ENCODE measurements at regions not wholly inside any gene's neighbourhood (a gene's known extent, or its start where the extent isn't known, plus 50 kb on each side); places are given as distances from the start of the nearest gene placed in this dataset.

- no peak overlapping the region for H3K4me3 ChIP-seq (ENCODE audit: low read depth, low read length)
- DNase-seq (ENCODE audit: low read depth), result no peak
- TF ChIP-seq MYC (IDR thresholded peaks at IDR 0.05; ENCODE audit: low read depth, low read length), result no peak
- TF ChIP-seq, protein P1, sequence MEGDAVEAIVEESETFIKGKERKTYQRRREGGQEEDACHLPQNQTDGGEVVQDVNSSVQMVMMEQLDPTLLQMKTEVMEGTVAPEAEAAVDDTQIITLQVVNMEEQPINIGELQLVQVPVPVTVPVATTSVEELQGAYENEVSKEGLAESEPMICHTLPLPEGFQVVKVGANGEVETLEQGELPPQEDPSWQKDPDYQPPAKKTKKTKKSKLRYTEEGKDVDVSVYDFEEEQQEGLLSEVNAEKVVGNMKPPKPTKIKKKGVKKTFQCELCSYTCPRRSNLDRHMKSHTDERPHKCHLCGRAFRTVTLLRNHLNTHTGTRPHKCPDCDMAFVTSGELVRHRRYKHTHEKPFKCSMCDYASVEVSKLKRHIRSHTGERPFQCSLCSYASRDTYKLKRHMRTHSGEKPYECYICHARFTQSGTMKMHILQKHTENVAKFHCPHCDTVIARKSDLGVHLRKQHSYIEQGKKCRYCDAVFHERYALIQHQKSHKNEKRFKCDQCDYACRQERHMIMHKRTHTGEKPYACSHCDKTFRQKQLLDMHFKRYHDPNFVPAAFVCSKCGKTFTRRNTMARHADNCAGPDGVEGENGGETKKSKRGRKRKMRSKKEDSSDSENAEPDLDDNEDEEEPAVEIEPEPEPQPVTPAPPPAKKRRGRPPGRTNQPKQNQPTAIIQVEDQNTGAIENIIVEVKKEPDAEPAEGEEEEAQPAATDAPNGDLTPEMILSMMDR (IDR thresholded peaks at IDR 0.05; ENCODE audit: low read depth, low read length), result no peak
- no peak for TF ChIP-seq POLR2A (IDR thresholded peaks at IDR 0.05; ENCODE audit: extremely low read depth, insufficient read length)
- TF ChIP-seq, protein P2, sequence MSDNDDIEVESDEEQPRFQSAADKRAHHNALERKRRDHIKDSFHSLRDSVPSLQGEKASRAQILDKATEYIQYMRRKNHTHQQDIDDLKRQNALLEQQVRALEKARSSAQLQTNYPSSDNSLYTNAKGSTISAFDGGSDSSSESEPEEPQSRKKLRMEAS (IDR thresholded peaks at IDR 0.05; ENCODE audit: low read depth, low read length), result no peak
Observed at GRCh38 chr4:141914746-141915145, 278.4 kb downstream of the IL15 start.

DNA sequence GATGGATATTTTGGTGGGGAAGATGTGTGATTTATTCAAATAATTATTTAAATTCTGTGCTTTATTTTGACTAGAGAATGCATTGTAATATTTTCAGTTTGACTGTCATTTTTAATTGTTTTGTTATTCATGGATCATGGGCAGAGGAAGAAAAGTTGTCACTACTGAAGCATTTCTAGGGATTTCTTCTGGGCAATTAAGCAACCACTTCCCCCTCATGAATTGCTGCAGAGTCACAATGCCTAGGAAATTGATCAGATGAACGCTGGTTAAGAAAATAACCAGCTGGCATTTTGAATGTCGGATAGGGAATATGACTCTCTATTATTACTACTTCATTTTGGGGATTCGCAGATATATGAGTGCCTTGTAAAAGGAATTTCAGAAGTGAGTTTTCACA lies 283.3 kb downstream of the IL15 start:
- H3K4me3 ChIP-seq (ENCODE audit: low read depth, low read length), result no peak overlapping the region
- TF ChIP-seq POLR2A (IDR thresholded peaks at IDR 0.05; ENCODE audit: extremely low read depth, insufficient read length) (no peak), MYC (IDR thresholded peaks at IDR 0.05; ENCODE audit: low read depth, low read length) (no peak)
- TF ChIP-seq, protein P2 (IDR thresholded peaks at IDR 0.05; ENCODE audit: low read depth, low read length), result no peak
- TF ChIP-seq, protein P1 (IDR thresholded peaks at IDR 0.05; ENCODE audit: low read depth, low read length), result no peak
- no peak for DNase-seq (ENCODE audit: low read depth)

- H3K4me3 ChIP-seq (ENCODE audit: low read depth, low read length), result no peak overlapping the region
- TF ChIP-seq, protein P2 (IDR thresholded peaks at IDR 0.05; ENCODE audit: low read depth, low read length), result no peak
- TF ChIP-seq POLR2A (IDR thresholded peaks at IDR 0.05; ENCODE audit: extremely low read depth, insufficient read length), result no peak
- no peak for TF ChIP-seq MYC (IDR thresholded peaks at IDR 0.05; ENCODE audit: low read depth, low read length)
- TF ChIP-seq, protein P1 (IDR thresholded peaks at IDR 0.05; ENCODE audit: low read depth, low read length), result no peak
- no peak for DNase-seq (ENCODE audit: low read depth)
Observed at GRCh38 chr4:141921293-141921692, 284.9 kb downstream of the IL15 start.

DNA sequence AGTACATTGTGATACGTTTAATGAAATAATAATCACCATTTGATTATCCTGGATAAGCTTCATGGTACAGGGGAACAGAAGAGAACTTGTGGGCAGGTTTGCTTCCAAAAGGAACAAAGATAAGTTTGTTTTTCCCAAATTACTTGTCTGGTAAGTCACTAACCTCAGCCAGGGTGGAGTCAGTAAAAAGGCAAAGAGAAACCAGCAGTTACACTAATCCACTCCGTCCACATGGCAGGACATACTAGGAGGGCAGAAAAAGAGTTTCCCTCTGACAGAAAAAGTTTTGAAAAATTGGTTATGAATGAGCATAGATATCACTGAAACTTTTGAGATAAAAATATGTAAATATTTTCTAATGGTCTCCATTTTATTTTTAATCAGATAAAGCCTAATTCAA lies 285.9 kb downstream of the IL15 start:
- no peak overlapping the region for H3K4me3 ChIP-seq (ENCODE audit: low read depth, low read length)
- TF ChIP-seq, protein P2 (IDR thresholded peaks at IDR 0.05; ENCODE audit: low read depth, low read length), result no peak
- TF ChIP-seq MYC (IDR thresholded peaks at IDR 0.05; ENCODE audit: low read depth, low read length) (no peak), POLR2A (IDR thresholded peaks at IDR 0.05; ENCODE audit: extremely low read depth, insufficient read length) (no peak)
- TF ChIP-seq, protein P1 (IDR thresholded peaks at IDR 0.05; ENCODE audit: low read depth, low read length), result no peak
- DNase-seq (ENCODE audit: low read depth), result no peak

GRCh38 chr4:141926406-141926805 lies 290.0 kb downstream of the IL15 start:
- TF ChIP-seq, protein P1 (IDR thresholded peaks at IDR 0.05; ENCODE audit: low read depth, low read length), result no peak
- TF ChIP-seq, protein P2 (IDR thresholded peaks at IDR 0.05; ENCODE audit: low read depth, low read length), result no peak
- TF ChIP-seq MYC (IDR thresholded peaks at IDR 0.05; ENCODE audit: low read depth, low read length) (no peak), POLR2A (IDR thresholded peaks at IDR 0.05; ENCODE audit: extremely low read depth, insufficient read length) (no peak)
- no peak for DNase-seq (ENCODE audit: low read depth)
- H3K4me3 ChIP-seq (ENCODE audit: low read depth, low read length), result no peak overlapping the region

- no peak overlapping the region for H3K4me3 ChIP-seq (ENCODE audit: low read depth, low read length)
- no peak for DNase-seq (ENCODE audit: low read depth)
Observed at GRCh38 chr4:141932490-141932889, 296.1 kb downstream of the IL15 start.

More at GRCh38 chr4:141932490-141932889, 296.1 kb downstream of the IL15 start:
- TF ChIP-seq, protein P1 (IDR thresholded peaks at IDR 0.05; ENCODE audit: low read depth, low read length), result no peak
- TF ChIP-seq POLR2A (IDR thresholded peaks at IDR 0.05; ENCODE audit: extremely low read depth, insufficient read length) (no peak), MYC (IDR thresholded peaks at IDR 0.05; ENCODE audit: low read depth, low read length) (no peak)
- TF ChIP-seq, protein P2 (IDR thresholded peaks at IDR 0.05; ENCODE audit: low read depth, low read length), result no peak

Data from NB4 (cell line).